ENCODE measurements at regions not wholly inside any gene's neighbourhood (a gene's known extent, or its start where the extent isn't known, plus 50 kb on each side); places are given as distances from the start of the nearest gene placed in this dataset.
"Not testable (repeated sequence)": the region's sequence is repeated elsewhere in the genome, so short reads cannot be mapped to it uniquely, and the experiment has no call there.

DNA sequence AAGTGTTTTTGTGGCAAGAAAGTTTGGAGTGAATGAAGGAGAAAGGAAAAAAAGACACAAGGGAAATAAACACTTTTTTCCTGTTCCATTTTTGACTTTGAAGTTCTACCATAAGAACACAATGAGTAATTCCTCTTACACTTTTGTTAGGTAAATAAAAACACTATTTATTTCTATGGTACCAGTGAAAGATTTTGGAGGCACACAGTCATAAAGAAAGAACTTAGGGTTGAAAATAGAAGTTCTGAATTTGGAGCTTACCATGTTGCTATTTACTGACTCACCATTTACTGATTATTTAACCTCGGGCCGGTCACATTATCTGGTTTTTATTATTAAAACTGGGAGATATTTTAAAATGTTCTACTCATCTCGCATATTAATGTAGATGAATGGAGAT lies 367.8 kb downstream of the TLE1 start:
- no peak for DNase-seq

DNA sequence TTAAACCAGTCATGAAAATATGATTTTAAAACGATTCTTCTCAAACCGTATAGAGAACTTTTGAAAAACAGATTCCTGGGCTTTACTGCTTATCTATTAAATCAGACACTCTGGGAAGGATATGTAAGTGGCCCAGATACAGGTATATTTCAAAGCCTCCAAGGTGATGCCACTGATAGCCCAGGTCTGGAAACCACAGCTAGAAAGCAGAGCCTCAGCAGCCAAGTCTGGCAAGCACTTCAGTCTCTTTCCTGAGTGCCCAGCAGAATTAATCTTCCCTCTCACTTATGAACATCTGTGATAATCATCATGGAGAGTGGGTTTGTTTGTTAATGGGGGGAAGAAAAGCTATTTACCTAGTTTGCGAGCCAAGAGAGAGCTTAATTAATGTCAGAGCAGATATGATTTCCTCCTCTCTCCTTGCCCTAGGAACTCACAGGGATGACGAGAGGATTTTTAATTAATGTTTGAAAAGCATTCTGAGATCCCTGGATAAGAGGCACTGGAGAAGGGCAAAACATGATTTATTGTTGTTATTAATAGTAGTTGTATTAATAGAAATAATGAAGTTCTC lies 368.4 kb downstream of the TLE1 start:
- no peak for DNase-seq

DNA sequence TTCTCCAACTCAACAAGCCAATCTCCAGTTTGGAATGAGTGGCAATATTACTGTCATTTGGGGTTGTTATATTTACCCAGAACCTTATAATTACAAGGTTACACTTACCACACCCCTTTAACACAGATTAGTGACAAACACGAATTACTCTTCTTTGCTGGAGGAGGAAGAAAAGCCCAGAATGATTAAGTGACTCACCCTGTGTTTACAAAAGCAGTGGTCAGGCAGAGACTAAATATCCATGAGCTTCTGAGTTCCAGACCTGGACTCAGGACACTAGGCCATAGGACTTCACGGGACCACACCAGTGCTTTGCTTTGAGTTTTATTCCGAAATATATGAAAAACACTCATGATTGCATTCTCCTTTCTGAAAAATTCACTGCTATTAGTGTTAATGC lies 370.8 kb downstream of the TLE1 start:
- no peak for DNase-seq

DNA sequence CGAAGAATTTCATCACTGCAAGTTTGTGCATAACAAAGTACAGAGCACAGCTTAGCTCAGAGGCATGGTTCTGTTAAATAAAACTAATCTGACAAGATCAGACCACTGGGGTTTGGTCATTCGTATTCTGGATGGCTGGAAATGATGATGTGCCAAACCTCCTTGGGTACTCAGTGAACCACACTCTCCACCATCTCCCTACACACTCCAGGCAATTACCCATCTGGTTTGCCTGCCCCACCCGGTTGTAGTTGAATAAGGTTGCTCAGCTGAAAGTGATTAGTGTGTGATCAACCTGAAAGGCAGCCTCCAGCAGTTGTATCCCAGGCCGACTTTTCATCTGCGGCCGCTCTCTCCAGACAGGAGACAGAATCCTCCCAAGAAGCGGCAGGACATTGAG lies 371.4 kb downstream of the TLE1 start:
- DNase-seq, result no peak

DNA sequence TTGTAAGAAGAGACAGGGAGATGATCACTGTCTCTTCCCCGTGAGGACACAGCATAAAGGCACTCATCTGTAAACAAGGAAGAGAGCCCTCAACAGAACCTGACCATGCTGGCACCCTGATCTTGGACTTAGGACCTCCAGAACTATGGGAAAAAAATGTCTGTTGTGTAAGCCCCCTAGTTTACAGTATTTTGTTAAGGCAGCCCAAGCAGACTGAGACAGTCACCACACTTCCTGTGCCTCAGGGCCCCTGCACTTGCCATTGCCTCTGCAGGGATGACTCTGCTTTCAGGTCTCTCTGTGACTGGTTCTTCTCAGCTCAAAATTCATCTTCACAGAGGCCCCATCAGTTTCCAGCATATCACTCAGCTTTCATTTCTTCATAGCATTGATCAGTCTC lies 372.1 kb downstream of the TLE1 start:
- no peak for DNase-seq

DNA sequence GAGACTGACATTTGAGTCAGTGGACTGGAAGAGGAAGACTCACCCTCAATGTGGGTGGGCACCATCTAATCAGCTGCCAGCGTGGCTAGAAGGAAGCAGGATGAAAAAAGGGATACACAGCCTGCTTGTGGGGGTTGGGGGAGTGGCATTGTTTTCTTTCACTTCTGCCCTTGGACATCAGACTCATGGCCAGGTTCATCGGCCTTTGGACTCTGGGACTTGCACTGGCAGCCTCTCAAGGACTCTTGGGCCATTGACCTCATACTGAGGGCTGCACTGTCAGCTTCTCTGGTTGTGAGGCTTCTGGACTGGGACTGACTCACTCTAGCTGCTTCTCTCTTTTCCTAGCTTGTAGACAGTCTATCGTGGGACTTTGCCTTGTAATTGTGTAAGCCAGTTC lies 374.9 kb downstream of the TLE1 start:
- DNase-seq, result no peak

DNA sequence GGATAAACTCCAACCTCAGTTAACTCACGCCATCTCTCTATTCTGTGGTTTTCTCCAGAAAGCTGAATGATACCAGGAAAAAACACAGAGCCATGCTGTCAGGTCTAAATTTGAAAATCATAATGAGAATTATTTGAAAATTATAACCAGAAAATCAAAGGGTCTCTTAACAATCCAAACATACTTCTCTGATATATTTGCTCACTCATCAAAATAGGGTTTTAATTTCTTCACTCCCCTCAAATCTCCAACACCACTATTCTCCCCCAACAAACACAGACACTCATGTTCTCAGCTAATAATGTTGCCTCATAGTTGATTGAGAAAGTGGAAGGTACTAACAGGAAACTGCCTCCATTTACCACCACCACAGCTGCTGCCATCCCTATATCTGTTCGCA lies 375.5 kb downstream of the TLE1 start:
- no peak for DNase-seq

DNA sequence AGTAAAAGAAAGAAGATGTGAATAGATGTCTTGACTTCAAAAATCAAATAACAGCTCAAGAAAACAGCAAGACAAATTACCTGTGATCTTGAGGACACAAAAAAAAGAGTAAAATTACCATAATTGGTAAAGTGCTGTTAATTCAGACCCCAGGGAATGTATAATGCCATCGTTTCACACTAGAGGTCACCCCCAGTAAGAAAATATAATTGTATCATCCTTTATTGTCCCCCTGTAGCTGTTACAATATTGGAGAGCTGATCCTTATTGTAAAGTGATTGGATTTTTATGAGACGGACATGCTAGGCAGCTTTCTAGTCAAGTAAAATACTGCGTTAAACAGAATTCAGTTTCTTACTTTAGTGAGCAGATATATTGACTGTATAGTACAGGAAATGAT lies 377.0 kb downstream of the TLE1 start:
- DNase-seq, result no peak

DNA sequence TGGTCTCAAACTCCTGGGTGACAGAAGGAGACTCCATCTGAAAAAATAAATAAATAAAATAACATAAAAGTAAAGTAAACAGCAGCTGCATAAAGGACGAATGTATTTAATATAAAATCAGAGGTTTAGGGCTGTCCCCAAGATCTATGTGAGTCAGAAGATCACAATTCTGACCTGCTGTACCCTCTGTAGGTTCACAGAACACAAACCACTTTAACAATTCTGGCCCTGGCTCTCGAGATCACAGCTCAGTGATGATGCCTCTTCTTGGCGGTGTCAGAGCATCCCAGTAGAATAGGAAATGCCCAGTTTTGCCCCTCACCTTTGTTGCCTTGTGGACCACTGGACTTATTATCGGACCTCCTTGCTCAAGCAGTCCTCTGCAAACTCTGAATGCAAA lies 380.9 kb downstream of the TLE1 start:
- no peak for DNase-seq

DNA sequence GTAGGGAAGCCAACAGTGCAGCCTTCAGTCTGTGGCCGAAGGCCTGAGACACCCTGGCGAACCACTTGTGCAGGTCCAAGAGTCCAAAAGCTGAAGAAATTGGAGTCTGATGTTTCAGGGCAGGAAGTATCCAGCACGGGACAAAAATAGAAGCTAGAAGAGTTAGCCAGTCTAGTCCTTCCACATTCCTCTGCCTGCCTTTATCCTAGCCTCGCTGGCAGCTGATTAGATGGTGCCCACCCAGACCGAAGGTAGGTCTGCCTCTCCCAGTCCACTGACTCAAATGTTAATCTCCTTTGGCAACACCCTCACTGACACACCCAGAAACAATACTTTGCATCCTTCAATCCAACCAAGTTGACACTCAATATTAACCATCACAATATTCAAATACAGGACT lies 381.6 kb downstream of the TLE1 start:
- not testable (repeated sequence) for DNase-seq

DNA sequence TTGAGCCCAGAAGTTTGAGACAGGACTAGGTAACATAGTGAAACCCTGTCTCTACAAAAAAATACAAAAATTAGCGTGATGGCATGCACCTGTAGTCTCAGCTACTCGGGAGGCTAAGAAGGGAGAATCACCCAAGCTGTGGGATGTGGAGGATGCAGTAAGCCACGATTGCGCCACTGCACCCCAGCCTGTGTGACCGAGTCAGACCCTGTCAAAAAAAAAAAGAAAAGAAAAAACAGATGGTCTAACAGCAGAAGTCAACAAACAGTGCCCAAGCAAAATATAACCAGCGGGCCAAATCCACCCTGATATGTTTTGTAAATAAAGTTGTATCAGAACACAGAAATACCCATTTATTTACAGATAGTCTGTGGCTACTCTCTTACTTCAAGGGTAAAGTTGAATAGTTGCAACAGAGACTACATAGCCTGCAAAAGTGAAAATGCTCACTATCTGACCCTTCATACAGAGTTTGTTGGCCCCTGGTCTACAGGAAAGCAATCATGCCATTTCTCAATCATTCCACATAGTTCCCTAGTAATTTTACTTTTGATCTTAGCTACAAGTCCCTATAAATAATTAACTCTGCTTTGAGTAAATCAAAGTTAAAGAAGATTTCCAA lies 383.7 kb downstream of the TLE1 start:
- DNase-seq, result no peak

DNA sequence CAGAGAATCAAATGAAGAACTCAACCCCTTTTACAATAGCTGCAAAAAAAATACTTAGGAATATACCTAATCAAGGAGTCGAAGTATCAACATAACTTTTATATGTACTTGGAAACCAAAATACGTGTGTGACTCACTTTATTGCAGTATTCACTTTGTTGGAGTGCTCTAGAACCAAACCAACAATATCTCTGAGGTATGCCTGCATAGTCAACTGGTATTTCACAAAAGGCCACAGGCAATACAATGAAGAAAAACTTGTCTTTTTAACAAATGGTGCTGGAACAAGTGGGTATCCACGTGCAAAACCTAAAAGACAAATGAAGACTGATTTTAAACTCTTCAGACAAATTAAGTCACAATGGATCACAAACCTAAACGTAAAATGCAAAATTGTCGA lies 385.7 kb downstream of the TLE1 start:
- DNase-seq, result no peak

DNA sequence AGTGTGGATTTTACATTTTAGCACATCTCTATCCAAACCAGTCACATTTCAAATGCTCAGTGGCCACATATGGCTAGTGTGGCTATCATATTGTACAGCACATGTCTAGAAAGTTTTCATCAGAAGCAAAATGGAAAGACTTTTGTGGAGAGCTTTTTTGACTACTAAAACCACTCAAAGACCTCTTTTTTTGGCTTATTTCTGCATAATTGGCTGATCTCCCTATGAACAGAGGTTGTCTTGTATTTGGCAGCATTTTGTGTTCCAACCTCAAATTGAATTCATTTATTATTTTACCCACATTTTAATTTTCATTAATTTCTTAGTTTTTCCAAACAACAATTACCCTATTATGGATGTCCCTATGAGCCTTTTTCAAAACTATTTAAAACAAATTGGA lies 395.7 kb downstream of the TLE1 start:
- DNase-seq, result no peak

DNA sequence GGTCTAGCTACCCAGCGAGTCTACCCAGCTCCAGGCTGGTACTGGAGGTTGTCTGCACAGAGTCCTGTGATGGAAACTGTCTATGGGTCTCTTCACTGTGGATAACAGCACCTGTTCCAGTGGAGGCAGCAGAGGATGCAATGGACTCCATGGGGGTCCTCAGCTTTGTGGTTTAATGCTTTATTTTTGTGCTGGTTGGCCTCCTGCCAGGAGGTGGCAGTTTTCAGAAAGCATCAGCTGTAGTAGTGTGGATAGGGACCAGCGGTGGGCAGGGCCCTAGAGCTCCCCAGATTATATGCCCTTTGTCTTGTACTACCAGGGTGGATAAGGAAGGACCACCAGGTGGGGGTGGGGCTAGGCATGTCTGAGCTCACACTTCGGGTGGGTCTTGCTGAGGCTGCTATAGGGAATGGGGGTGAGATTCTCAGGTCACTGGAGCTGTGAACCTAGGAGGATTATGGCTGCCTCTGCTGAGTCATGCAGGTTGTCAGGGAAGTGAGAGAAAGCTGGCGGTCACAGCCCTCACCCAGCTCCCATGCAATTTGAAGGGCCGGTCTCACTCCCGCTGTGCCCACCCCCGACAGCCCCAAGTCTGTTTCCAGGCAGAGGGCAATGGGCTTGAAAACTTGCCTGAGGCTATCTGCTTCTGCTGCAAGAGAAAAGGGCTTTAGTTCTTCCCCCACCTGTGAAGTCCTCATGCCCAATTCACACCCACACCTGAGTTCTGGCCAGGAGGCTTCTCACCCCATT lies 397.1 kb downstream of the TLE1 start:
- DNase-seq, result no peak

DNA sequence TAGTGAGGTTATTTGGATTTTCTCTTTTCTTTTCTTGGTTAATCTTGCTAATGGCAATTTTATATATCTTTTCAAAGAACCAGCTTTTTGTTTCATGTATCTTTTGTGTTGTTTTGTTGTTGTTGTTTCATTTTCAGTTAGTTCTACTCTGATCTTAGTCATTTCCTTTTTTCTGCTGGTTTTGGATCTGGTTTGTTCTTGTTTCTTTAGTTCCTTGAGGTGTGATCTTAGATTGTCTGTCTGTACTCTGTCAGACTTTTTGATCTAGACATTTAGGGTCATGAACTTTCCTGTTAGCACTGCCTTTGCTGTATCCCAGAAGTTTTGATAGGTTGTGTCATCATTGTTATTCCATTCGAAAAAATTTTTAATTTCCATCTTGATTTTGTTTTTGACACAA lies 399.7 kb downstream of the TLE1 start:
- DNase-seq, result no peak

DNA sequence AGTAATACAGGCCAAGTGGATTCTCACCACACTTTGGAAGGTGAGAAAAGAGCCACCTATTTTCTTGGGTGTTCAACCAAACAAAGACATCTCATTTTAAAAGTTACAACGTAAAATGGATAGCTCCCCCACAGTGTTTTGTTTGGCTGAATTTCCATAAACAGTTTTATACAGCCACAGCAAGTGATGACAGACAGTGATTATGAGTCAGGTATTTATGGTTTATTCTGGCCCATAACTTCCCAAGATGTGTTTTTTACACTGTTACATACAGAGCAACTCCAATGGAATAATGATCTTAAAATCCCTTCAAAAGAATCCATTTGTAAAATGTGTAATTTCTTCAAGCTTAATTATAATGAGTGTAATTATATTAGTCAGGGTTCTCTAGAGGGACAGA lies 421.3 kb downstream of the TLE1 start:
- DNase-seq, result no peak

DNA sequence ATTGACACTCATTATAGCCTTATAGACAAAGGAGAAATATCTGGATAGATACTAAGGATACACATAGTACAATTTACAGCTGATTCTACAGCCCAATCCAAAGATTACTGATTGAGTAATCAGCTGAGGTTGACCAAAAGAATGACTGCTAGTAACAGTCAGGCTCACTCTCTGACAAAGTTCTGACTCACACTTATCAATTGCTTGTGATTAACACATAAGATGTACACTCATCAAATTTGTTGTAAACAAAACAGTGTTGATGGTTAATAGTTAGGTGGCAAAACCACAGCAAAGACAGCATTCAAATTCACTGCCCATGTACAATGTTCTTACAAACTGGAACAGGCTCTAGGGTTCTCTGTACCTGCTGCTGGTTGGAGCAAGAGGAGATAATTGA lies 422.7 kb downstream of the TLE1 start:
- DNase-seq, result no peak

DNA sequence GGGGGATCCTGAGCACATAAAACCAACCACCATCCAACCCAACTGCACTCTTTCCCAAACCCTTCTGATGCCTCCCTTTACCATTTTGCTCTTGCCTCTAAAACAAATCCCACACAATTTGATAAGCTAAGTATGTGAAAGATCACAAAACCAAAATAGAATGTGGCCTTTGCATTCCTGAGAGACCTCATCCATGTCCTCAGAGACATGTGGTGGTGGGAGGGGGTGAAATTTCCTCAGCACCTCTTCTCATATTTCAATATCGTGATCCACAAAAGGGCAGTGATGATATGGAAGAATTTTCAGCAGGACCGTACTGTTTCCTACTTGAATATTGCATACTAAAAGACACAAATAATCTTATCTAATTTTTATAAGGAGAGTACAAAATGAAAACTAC lies 423.3 kb downstream of the TLE1 start:
- DNase-seq, result no peak

DNA sequence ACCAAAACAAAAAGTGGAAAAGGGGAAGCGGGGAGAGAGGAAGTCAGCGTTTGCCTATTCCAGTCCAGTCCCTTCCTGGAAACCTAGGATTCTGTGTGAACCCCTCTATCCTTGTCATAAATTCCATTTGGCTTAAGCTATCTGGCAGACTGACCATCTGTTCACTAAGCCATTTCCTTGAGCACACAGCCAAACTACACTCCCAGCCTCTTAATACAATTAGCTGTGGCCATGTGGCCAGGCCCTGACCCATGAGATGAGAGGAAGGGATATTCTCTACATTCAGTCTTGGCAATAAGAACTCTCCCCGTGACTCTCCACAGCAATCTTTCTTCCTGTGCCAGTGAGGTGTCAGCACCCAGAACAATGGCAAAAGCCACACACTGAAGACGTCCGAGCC lies 424.8 kb downstream of the TLE1 start:
- no peak for DNase-seq

DNA sequence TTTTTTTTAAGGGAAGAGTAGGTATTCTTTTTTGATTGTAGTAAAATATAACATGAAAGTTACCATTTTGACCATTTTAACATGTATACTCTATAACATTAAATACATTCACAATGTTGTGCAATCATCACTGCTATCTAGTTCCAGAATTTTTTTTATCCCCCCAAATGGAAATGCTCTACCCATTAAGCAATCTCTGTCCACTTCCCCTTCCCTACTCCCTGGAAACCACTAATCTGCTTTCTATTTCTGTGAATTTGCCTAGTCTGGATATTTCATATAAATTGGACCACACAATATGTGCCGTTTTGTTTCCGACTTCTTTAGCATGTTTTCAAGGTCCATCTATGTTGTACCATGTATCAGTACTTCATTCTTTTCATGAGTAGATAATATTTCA lies 429.5 kb downstream of the TLE1 start:
- DNase-seq, result no peak

DNA sequence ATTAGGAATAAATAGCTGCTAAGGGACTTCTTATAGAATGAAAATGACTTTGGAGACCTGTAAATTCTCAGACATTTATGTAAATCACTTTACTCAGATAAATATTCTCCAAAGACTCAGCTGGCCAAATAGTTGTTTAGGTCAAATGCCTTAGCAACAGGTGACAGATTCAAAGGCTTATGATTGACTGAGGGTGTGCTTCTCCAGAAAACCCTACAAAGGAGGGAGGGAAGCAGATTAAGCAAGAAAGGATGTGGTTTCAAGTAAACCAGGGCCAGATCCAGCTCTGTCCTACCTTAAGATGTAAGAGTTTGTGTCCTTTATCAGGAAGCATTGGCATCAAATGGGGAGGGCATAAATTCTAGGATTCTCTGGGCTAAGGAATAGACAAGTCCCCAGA lies 433.0 kb downstream of the TLE1 start:
- DNase-seq, result no peak

DNA sequence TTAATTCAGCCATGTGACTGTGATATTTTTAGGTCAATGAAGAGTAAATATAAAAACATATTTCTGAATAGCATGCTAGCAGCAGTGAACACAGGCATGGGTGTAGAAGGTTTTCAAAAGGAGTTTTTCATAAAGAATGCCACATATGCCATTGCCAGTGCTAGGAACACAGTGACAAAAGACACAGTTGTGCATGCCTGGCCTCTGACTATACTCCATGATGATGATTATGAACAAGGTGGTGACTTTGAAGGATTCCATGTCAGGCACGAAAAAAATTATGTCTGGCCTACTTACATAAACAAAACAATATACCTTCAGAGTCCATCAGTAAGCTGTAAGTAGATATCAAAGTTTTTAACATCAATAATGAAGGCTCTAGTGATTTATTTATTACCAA lies 438.7 kb downstream of the TLE1 start:
- DNase-seq, result no peak

DNA sequence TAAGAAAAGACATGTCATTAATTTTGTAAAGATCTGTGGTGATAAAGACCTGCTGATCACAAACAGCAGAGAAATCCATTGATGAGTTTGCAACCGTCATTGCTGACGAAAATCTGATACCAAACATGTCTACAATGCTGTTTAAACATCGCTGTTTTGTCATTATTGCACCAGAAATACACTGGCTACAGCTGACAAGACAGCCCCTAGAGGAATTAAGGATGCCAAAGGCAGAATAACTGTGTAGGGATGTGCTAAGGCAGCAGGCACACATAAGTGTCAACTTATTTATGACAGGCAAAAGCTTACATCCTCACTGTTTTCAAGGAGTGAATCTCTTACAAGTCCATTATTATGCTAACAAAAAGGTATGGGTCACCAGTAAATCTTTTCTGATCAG lies 439.3 kb downstream of the TLE1 start:
- no peak for DNase-seq

DNA sequence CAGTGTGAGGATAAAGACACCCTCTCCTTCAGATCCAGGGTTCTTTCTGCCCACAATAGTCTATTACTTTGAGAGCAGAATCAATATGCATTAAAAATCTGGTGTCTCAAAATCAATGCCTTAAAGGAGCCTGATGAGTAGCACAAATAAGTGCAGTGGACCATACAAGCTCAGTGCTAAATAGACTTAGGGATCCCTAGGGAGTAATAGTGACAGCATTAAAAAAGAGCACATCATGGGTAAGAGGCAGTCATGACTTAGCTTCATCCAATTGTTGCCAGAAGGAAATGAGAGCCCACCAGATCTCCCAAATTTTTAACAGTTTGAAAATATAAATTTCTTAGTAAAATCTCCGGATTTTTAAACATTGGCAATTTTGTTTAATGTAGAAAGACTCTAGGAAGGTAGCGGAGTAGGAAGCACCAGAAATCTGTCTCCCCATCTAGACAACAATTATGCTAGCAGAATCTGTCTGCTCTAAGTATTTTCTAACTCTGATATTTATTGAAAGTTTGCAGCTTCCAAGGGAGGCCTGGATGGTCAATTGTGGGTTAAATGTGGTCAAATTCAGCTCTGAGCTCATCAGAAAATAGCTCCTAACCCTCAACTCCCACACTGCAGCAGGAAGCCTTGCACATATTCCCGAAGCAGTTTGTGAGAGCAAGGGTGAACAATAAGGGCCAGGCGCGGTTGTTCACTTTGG lies 443.9 kb downstream of the TLE1 start:
- no peak for DNase-seq
